ENCODE measurements at regions not wholly inside any gene's neighbourhood (a gene's known extent, or its start where the extent isn't known, plus 50 kb on each side); places are given as distances from the start of the nearest gene placed in this dataset.

DNA sequence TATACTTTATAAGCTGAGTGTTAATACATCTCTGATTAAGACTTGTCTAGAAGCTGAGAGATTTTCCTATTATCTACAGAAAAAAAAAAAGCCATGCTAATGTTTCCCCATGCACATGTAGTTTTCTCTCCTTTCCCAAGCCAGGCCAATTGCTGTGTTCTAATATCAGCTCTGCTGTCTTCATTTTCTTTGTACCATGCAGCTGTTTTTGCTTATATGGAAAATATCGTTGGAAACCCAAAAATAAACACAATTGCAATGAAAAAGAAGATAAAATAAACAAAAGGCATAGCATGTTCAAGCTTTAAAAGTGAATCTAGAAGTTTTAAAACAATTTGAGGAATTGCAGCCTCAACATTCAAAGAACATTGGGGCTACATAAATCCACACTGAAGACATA is 817.4 kb upstream of the ACVR2A start:
- TF ChIP-seq, protein P1, sequence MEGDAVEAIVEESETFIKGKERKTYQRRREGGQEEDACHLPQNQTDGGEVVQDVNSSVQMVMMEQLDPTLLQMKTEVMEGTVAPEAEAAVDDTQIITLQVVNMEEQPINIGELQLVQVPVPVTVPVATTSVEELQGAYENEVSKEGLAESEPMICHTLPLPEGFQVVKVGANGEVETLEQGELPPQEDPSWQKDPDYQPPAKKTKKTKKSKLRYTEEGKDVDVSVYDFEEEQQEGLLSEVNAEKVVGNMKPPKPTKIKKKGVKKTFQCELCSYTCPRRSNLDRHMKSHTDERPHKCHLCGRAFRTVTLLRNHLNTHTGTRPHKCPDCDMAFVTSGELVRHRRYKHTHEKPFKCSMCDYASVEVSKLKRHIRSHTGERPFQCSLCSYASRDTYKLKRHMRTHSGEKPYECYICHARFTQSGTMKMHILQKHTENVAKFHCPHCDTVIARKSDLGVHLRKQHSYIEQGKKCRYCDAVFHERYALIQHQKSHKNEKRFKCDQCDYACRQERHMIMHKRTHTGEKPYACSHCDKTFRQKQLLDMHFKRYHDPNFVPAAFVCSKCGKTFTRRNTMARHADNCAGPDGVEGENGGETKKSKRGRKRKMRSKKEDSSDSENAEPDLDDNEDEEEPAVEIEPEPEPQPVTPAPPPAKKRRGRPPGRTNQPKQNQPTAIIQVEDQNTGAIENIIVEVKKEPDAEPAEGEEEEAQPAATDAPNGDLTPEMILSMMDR (IDR thresholded peaks at IDR 0.05): no peak
- TF ChIP-seq POLR2A (IDR thresholded peaks at IDR 0.05): no peak
